ENCODE measurements at regions not wholly inside any gene's neighbourhood (a gene's known extent, or its start where the extent isn't known, plus 50 kb on each side); places are given as distances from the start of the nearest gene placed in this dataset.

DNA sequence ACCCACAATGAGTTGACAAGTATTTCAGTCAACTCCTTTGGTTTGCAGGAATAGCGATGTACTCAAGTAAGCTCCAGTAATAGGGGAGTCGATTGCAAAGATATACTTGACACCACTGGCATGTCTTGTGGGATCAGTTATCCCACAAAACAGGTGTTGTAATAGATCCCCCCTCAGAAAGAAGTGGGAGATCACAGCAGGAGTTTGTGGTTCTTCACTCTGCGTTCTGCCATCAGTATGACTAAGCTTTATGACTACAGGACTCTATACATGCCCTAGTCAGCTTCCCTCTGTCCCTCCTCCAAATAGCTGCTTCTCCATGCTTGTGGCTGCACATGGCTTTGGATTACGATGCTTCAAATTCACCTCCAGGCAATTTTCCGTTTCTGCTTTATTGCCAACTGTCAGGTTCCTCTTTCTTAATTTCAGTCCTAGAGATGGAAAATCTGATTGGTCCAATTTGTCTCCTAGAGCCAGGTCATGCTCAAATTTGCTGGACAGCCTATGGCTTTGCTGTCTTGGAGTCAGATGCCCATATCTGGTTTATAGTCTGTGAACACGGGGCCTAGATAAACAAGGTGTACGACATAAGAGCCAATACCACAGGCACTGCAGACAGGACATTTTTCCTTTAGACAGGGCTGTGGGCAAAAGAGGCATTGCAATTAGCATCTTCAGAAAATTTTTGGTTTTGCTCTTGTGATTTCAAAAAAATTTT lies 221.7 kb downstream of the PAX3 start:
- Histone ChIP-seq H4K20me1 (ENCODE audit: insufficient read depth, poor library complexity, severe bottlenecking) (no peaks in the 10 kb centered on the region), H3K4me2 (no peak overlapping the region), H3K4me3 (no peak overlapping the region), H2AFZ (no peak overlapping the region), H3K9me3 (ENCODE audit: low read depth) (no peaks in the 10 kb centered on the region), H3K27me3 (peaks cover 48% of the 10 kb centered on the region), H3K27ac (no peak overlapping the region), H3K79me2 (no peaks in the 10 kb centered on the region), H3K36me3 (replicated peaks; ENCODE audit: insufficient read depth, low read depth) (no peaks in the 10 kb centered on the region), H3K4me1 (ENCODE audit: insufficient read depth) (no peaks in the 10 kb centered on the region), H3K9me2 (replicated peaks; ENCODE audit: insufficient read depth) (no peaks in the 10 kb centered on the region)
- DNase-seq (ENCODE audit: low spot score): no peak
- WGBS (ENCODE audit: low lambda C conversion rate, missing lambda C conversion rate): 54% methylated on average over 7 of the region's 7 CpGs
- TF ChIP-seq, protein P1, sequence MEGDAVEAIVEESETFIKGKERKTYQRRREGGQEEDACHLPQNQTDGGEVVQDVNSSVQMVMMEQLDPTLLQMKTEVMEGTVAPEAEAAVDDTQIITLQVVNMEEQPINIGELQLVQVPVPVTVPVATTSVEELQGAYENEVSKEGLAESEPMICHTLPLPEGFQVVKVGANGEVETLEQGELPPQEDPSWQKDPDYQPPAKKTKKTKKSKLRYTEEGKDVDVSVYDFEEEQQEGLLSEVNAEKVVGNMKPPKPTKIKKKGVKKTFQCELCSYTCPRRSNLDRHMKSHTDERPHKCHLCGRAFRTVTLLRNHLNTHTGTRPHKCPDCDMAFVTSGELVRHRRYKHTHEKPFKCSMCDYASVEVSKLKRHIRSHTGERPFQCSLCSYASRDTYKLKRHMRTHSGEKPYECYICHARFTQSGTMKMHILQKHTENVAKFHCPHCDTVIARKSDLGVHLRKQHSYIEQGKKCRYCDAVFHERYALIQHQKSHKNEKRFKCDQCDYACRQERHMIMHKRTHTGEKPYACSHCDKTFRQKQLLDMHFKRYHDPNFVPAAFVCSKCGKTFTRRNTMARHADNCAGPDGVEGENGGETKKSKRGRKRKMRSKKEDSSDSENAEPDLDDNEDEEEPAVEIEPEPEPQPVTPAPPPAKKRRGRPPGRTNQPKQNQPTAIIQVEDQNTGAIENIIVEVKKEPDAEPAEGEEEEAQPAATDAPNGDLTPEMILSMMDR (IDR thresholded peaks at IDR 0.05; ENCODE audit: poor library complexity): no peak
- TF ChIP-seq EZH2 (IDR thresholded peaks at IDR 0.05; ENCODE audit: borderline replicate concordance) (no peak), EZH2phosphoT487 (IDR thresholded peaks at IDR 0.05; ENCODE audit: low read depth, severe bottlenecking, unreplicated experiment) (no peak)

- Histone ChIP-seq H4K20me1 (ENCODE audit: insufficient read depth, poor library complexity, severe bottlenecking) (no peaks in the 10 kb centered on the region), H3K4me3 (no peak overlapping the region), H3K27me3 (peaks cover 25% of the 10 kb centered on the region), H3K27ac (no peak overlapping the region), H3K4me1 (ENCODE audit: insufficient read depth) (no peaks in the 10 kb centered on the region), H3K36me3 (replicated peaks; ENCODE audit: insufficient read depth, low read depth) (no peaks in the 10 kb centered on the region), H2AFZ (no peak overlapping the region), H3K9me3 (ENCODE audit: low read depth) (no peaks in the 10 kb centered on the region), H3K4me2 (no peak overlapping the region), H3K79me2 (no peaks in the 10 kb centered on the region), H3K9me2 (replicated peaks; ENCODE audit: insufficient read depth) (no peaks in the 10 kb centered on the region)
- WGBS (ENCODE audit: low lambda C conversion rate, missing lambda C conversion rate): 4% methylated on average over 2 of the region's 2 CpGs
- no peak for DNase-seq (ENCODE audit: low spot score)
- TF ChIP-seq, protein P1 (IDR thresholded peaks at IDR 0.05; ENCODE audit: poor library complexity): no peak
- TF ChIP-seq EZH2phosphoT487 (IDR thresholded peaks at IDR 0.05; ENCODE audit: low read depth, severe bottlenecking, unreplicated experiment): no peak
- TF ChIP-seq EZH2 (IDR thresholded peaks at IDR 0.05; ENCODE audit: borderline replicate concordance): no peak
Measured at GRCh38 chr2:222074674-222075073, 224.1 kb downstream of the PAX3 start.

DNA sequence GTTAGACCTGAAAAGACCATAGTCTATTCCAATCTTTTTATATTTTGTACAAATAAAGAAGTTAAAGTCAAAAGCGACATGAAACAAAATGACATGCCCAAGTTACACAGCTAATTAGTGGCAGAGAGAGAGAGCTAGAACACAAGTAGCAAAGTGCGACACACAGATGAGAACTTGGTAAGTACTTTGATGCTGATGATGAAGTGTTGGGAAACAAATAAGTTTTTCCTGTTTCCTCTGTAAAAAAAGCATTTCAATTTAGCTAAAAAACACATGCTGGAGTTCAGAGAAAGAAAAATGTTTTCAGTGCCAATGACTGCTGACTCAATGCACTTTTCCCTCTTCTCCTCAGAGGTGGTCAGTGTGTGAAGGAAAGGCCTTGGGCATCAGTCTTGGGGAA lies 226.9 kb downstream of the PAX3 start:
- DNase-seq (ENCODE audit: low spot score): no peak
- Histone ChIP-seq H3K27me3 (peaks cover 16% of the 10 kb centered on the region), H3K4me3 (no peak overlapping the region), H3K9me3 (ENCODE audit: low read depth) (no peaks in the 10 kb centered on the region), H2AFZ (no peak overlapping the region), H3K79me2 (no peaks in the 10 kb centered on the region), H3K9me2 (replicated peaks; ENCODE audit: insufficient read depth) (no peaks in the 10 kb centered on the region), H4K20me1 (ENCODE audit: insufficient read depth, poor library complexity, severe bottlenecking) (no peaks in the 10 kb centered on the region), H3K4me1 (ENCODE audit: insufficient read depth) (no peaks in the 10 kb centered on the region), H3K36me3 (replicated peaks; ENCODE audit: insufficient read depth, low read depth) (no peaks in the 10 kb centered on the region), H3K4me2 (no peak overlapping the region), H3K27ac (no peak overlapping the region)
- TF ChIP-seq, protein P1 (IDR thresholded peaks at IDR 0.05; ENCODE audit: poor library complexity): no peak
- TF ChIP-seq EZH2 (IDR thresholded peaks at IDR 0.05; ENCODE audit: borderline replicate concordance): no peak
- no peak for TF ChIP-seq EZH2phosphoT487 (IDR thresholded peaks at IDR 0.05; ENCODE audit: low read depth, severe bottlenecking, unreplicated experiment)
- 99% methylated on average over 2 of the region's 2 CpGs for WGBS (ENCODE audit: low lambda C conversion rate, missing lambda C conversion rate)
